Large intestine (tissue), 3 donors: ENCODE measurements at regions not wholly inside any gene's neighbourhood (a gene's known extent, or its start where the extent isn't known, plus 50 kb on each side); places are given as distances from the start of the nearest gene placed in this dataset.

Source experiments
- DNase-seq, 2 donors: peaks; one replicate each; pipeline versions ENCODE4 v3.0.0 to v3.0.0-alpha.2; 2013
- H3K27ac ChIP-seq: one replicate; pipeline ENCODE4 v1.5.1; 2013; ENCODE audit warnings: low read length
- H3K27me3 ChIP-seq: 2 replicates; pipeline ENCODE4 v1.6.1; 2013; ENCODE audit warnings: low read length; ENCODE audit not compliant: control insufficient read depth, insufficient read depth
- H3K36me3 ChIP-seq: 2 replicates; pipeline ENCODE4 v1.6.1; 2013; ENCODE audit warnings: low read length; ENCODE audit not compliant: control insufficient read depth, insufficient read depth
- H3K4me1 ChIP-seq: one replicate; pipeline ENCODE4 v1.6.1; 2013; ENCODE audit warnings: low read length; ENCODE audit not compliant: control insufficient read depth, insufficient read depth
- H3K4me3 ChIP-seq: one replicate; pipeline ENCODE4 v1.5.1; 2013; ENCODE audit warnings: low read length
- H3K9me3 ChIP-seq: one replicate; pipeline ENCODE4 v1.6.1; 2013; ENCODE audit warnings: mild to moderate bottlenecking, low read depth, low read length, moderate library complexity; ENCODE audit not compliant: control insufficient read depth
- WGBS: methylation state at CpG from one replicate; pipeline ENCODE4 v1.1.5; 2013; ENCODE audit warnings: low lambda C conversion rate; ENCODE audit not compliant: insufficient coverage; 5-methylcytosine and 5-hydroxymethylcytosine counted together

DNA sequence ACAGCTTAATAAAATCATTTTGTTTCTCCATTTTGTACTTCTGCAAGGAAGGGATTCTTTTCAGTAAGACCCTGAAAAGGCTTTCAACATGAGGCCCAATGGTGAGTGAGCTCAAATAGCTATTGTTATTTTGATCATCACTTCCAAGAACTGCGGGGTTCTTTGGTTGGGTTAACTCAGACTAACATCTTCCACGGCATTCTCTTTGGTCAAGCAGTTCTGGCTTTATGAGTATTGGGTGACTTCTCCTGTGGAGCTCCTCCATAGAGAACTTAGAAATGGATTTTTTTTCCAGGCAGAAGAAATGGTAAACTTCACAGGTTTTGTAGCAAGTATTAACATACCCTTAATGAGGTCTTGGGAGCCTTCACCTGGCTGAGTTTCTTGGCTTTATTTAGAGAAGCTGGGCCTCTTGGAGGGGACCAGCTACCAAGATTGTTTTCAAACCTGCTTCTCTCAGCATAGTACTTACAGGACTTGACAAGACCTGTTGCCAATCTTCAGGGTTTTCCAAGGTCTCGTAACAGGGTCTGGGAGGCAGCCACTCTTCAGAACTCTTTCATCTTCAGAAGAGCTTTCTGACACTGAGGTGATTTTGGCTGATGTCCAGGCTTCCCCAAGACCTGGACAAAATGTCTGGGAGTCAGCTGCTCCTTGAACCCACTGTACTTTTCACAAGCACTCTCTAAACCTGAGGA is 353.2 kb upstream of the ETAA1 start:
- Histone ChIP-seq H3K4me3 (no peak overlapping the region), H3K9me3 (no peaks in the 10 kb centered on the region), H3K27me3 (no peaks in the 10 kb centered on the region), H3K36me3 (no peaks in the 10 kb centered on the region), H3K27ac (no peak overlapping the region), H3K4me1 (peaks cover 35% of the 10 kb centered on the region)
- no peak for DNase-seq
- no CpG with 5 or more reads among the region's 3 CpGs for whole genome bisulfite sequencing

DNA sequence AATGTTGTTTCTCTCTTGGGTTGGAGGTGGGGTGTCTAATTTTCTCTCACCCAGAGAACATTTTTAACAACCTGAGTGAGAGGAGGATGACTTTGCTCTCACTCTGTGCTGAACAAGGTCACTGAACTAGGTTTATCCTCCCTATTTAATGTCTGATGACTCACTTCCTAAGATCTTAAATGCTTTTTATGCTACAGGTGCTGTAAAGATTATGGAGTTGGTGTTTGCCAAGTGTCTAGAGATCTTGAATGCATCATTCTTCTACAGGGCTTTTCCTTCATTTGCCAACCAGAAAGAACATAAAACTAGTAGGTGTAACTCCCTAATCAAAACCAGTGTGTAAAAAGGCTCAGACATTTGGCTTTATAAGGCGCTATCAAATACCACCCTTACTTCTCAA is 350.5 kb upstream of the ETAA1 start:
- H3K9me3 ChIP-seq, result no peaks in the 10 kb centered on the region
- H3K4me1 ChIP-seq, result peaks cover 21% of the 10 kb centered on the region
- no CpG with 5 or more reads among the region's 1 CpG for WGBS
- no peaks in the 10 kb centered on the region for H3K36me3 ChIP-seq
- H3K4me3 ChIP-seq, result no peak overlapping the region
- DNase-seq, result peak; percentile 58 to 74
- no peak overlapping the region for H3K27ac ChIP-seq
- H3K27me3 ChIP-seq, result no peaks in the 10 kb centered on the region

DNA sequence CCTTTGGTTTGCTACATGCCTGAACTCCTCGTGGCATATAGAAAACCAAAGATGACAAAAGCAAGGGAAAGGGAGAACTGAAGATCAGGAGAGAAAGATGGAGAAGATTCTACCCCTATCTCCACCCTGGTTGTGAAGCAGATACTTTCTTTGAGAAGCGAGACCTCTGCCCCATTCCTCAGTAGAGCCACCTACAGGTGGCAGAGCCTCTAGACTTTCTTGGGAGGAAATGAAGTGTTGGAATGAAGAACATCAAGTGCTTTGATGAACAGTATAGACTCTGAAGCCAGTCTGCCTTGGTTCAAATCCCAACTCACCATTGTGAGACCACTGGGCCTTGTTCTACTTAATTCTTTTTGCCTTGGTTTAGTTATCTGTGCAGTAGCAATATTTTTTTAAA is 348.8 kb upstream of the ETAA1 start:
- no peaks in the 10 kb centered on the region for H3K27me3 ChIP-seq
- no peaks in the 10 kb centered on the region for H3K9me3 ChIP-seq
- H3K36me3 ChIP-seq, result no peaks in the 10 kb centered on the region
- no peak overlapping the region for H3K27ac ChIP-seq
- no peak for DNase-seq
- no peak overlapping the region for H3K4me3 ChIP-seq
- H3K4me1 ChIP-seq, result peaks cover 21% of the 10 kb centered on the region
- WGBS, result no CpG with 5 or more reads among the region's 2 CpGs

DNA sequence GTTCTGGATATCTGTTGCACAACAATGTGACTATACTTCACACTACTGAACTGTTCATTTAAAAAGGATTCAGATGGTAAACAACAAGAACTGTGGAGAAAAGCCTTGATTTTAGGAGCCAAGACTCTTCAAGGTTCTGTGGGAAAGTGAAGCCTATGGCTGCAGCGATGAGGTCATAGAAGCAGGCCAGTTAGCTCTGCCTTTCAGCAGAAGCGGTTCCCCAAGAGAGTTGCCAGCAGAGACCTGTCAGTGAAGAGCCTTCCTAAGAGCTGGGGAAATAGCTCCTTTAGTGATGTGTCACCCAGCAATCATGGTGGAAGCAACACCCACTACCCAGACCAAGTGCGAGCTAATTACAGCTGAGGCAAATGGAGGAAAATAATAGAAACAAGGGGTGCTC is 346.5 kb upstream of the ETAA1 start:
- no peaks in the 10 kb centered on the region for H3K9me3 ChIP-seq
- no CpG with 5 or more reads among the region's 3 CpGs for WGBS
- H3K27me3 ChIP-seq, result no peaks in the 10 kb centered on the region
- H3K4me3 ChIP-seq, result no peak overlapping the region
- H3K27ac ChIP-seq, result no peak overlapping the region
- H3K36me3 ChIP-seq, result no peaks in the 10 kb centered on the region
- no peak for DNase-seq
- peaks cover 21% of the 10 kb centered on the region for H3K4me1 ChIP-seq

DNA sequence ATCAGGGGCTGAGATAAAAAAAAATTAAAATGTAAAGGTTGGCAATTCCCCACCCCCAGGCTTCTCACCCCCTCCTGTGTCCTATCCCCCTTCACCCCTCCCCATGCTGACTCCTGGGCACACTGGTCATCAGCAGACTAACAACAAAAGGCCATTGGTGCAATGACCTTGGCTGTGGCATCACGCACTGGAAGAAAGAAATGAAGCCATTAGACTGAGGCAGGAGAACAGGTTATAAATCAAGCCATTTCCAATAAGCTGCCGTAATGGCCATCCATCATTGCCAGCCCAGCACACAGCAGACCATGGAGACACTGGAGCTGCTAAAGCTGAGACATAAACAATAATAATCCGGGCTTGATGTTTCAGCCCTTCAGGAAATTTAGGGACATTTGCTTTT is 342.4 kb upstream of the ETAA1 start:
- no peak overlapping the region for H3K4me3 ChIP-seq
- no peaks in the 10 kb centered on the region for H3K9me3 ChIP-seq
- peaks cover 5% of the 10 kb centered on the region for H3K4me1 ChIP-seq
- DNase-seq, result no peak
- H3K27me3 ChIP-seq, result no peaks in the 10 kb centered on the region
- H3K27ac ChIP-seq, result no peak overlapping the region
- WGBS, result no CpG with 5 or more reads among the region's 3 CpGs
- H3K36me3 ChIP-seq, result no peaks in the 10 kb centered on the region

DNA sequence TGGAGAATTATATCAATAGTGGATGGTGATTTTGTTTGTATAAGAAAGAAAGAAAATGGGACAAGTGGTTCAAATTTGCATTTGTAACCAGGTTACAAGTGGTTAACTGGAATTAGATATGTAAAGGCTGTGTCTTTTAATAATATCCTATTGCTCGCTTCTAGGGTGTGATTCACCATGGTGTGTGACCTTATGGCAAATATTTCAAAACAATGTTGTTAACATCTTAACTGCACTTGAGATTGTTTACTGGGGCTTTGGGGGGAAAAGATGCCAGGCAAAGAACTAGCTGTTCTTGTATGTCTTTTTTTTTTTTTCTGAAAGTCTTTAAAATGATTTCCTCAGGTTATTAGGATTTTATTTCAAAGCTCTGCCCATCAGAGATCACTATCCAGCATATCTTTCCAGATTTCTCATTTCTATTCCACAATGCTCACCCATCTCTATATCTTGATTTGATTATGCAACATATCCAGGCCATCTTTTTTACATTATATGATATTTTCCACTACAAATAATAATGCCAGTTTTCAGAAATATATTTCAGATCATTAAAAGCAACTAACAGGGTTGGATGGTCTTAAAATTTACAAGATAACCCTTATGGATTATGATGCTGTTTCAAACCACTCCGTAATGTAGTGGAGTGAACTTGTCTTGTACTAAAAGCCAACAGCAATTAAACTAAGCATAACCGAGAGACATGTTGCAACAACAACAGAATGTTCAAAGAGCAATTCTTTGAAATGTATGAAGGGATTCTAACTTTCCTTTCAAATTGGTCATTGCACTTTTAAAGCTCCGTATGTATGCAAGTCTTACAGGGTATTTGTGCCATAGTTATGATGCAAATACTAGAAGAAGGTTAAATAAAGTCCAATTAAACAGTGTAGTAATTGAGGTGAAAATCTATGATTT is 341.5 kb upstream of the ETAA1 start:
- DNase-seq, result peak in 1 of 2 donors; percentile 31
- 80% methylated on average over 1 of the region's 4 CpGs for WGBS
- Histone ChIP-seq H3K9me3 (no peaks in the 10 kb centered on the region), H3K27me3 (no peaks in the 10 kb centered on the region), H3K36me3 (no peaks in the 10 kb centered on the region), H3K4me3 (no peak overlapping the region), H3K27ac (no peak overlapping the region), H3K4me1 (peaks cover 5% of the 10 kb centered on the region)

DNA sequence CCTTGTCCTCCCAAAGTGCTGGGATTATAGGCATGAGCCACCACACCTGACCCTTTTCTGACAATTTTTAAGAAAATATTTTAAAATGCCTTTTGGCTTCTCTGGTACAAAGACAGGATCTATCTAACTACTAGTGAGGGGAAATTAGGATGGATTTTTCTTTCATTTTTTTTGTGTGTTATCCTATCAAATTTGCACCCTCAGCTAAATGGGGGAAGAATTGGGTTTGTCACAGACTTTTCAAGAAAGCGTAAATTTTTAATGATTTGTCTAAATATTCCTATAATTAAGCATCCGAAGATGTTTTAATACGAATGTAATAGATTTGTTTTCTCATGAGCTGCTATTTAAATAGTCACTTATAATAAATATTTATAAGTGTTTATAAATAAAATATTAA is 340.0 kb upstream of the ETAA1 start:
- Histone ChIP-seq H3K4me3 (no peak overlapping the region), H3K36me3 (no peaks in the 10 kb centered on the region), H3K27me3 (no peaks in the 10 kb centered on the region), H3K27ac (no peak overlapping the region), H3K4me1 (peaks cover 5% of the 10 kb centered on the region), H3K9me3 (no peaks in the 10 kb centered on the region)
- WGBS, result 89% methylated on average over 2 of the region's 3 CpGs
- DNase-seq, result no peak

DNA sequence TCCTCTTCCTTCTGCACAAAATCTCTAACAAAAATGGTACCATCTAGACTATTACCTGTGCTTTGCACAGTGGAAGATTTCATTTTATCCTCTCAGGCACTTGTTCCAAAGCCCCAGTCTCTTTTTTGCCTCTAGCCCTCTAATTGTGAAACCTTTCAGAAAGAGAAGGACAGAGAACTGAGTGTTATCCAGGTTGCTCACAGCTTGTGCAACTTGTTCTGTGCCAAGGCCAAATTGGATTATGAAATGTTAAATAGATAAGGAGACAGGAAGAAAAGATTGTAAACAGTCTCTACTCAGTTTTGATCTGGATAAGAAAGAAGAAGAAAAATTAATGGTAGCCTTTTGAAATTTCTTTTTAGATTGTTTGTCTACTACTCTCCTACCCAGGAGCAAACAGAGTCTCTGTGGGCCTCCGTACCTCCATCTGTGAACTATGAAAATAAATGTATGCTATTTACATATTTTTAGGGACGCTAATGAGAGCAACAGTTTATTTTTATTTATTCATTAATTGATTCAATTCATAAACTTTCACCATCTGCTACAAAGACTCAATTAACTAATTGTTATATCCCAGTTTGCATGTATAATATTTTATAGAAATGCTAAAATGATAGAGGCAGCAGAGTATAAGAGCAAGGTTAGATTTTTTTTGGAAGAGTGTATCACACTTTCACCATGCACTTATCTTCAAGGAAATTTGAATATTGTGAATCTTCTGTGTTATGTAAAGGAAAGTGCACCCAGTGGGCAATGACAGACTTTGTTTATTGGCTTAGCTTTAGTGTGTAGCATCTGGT is 339.0 kb upstream of the ETAA1 start:
- H3K27ac ChIP-seq, result no peak overlapping the region
- peak in 1 of 2 donors; percentile 37 for DNase-seq
- no peaks in the 10 kb centered on the region for H3K27me3 ChIP-seq
- peaks cover 5% of the 10 kb centered on the region for H3K4me1 ChIP-seq
- no peaks in the 10 kb centered on the region for H3K9me3 ChIP-seq
- H3K4me3 ChIP-seq, result no peak overlapping the region
- WGBS, result 82% methylated on average over 1 of the region's 2 CpGs
- H3K36me3 ChIP-seq, result no peaks in the 10 kb centered on the region

DNA sequence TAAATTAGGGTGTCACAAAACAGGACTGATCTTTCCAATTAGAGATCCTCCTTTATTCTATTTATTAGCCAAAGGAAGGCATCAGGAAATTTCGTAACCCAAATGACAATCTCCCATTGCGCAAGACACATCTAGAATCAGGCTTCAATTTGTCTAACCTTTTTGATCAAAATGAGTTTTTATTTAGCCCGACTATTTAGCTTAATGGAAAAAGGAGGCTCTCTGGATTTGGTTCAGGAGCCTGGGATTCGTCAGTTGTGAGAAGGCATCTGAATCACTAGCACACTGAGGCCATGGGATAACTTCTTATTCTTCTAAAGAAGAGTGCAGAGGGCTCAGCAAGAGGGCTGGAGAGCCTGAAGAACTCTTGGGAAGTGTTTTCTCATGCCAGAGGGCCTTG is 332.1 kb upstream of the ETAA1 start:
- 100% methylated on average over 1 of the region's 4 CpGs for WGBS
- no peak overlapping the region for H3K4me3 ChIP-seq
- no peak for DNase-seq
- H3K4me1 ChIP-seq, result no peaks in the 10 kb centered on the region
- H3K9me3 ChIP-seq, result no peaks in the 10 kb centered on the region
- H3K36me3 ChIP-seq, result no peaks in the 10 kb centered on the region
- H3K27ac ChIP-seq, result no peak overlapping the region
- H3K27me3 ChIP-seq, result peaks cover 13% of the 10 kb centered on the region

DNA sequence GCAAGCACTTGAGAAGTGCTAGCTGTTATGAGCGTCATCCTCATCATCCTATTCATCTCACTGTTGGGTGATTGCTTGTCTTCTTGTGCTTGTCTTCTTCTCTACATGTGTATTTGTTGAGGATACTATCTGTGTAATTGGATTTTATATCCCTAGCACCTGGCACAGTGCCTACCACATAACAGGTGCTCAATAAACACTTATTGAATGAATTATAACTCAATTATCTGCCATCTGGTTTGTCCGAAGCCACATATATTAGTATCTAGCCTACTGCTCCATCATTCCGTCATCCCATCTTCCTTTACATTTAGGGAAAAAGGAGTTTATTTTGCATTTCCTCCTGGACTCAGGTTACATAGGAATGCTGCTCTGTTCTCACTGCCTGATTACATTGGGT is 330.4 kb upstream of the ETAA1 start:
- WGBS, result 100% methylated on average over 1 of the region's 3 CpGs
- Histone ChIP-seq H3K9me3 (no peaks in the 10 kb centered on the region), H3K4me1 (no peaks in the 10 kb centered on the region), H3K27me3 (peaks cover 13% of the 10 kb centered on the region), H3K4me3 (no peak overlapping the region), H3K27ac (no peak overlapping the region), H3K36me3 (no peaks in the 10 kb centered on the region)
- DNase-seq, result no peak
